Skin of body (tissue), 1 donor: ENCODE measurements at regions not wholly inside any gene's neighbourhood (a gene's known extent, or its start where the extent isn't known, plus 50 kb on each side); places are given as distances from the start of the nearest gene placed in this dataset.
"Not testable (repeated sequence)": the region's sequence is repeated elsewhere in the genome, so short reads cannot be mapped to it uniquely, and the experiment has no call there.

Experiments used
- DNase-seq: peaks from one replicate; lab custom pipeline; 2025; lab: John Stamatoyannopoulos, UW

GRCh38 chr4:54403700-54404453, 174.8 kb downstream of the PDGFRA start:
- no peak for DNase-seq

- DNase-seq, result not testable (repeated sequence)
Observed at GRCh38 chr4:54409270-54409817, 180.3 kb downstream of the PDGFRA start.

GRCh38 chr4:54414545-54414944, 185.5 kb downstream of the PDGFRA start:
- DNase-seq, result no peak

GRCh38 chr4:54417476-54417875, 188.4 kb downstream of the PDGFRA start:
- no peak for DNase-seq

GRCh38 chr4:54418468-54418867, 189.4 kb downstream of the PDGFRA start:
- no peak for DNase-seq

GRCh38 chr4:54423066-54423465, 194.0 kb downstream of the PDGFRA start:
- no peak for DNase-seq

- no peak for DNase-seq
Observed at GRCh38 chr4:54427826-54428225, 198.7 kb downstream of the PDGFRA start.

GRCh38 chr4:54428940-54429339, 199.8 kb downstream of the PDGFRA start:
- no peak for DNase-seq

- no peak for DNase-seq
Observed at GRCh38 chr4:54433686-54434085, 204.6 kb downstream of the PDGFRA start.

- no peak for DNase-seq
Observed at GRCh38 chr4:54439831-54440243, 210.7 kb downstream of the PDGFRA start.

GRCh38 chr4:54440394-54441136, 211.5 kb downstream of the PDGFRA start:
- no peak for DNase-seq

GRCh38 chr4:54445866-54446265, 211.9 kb upstream of the KIT start:
- DNase-seq, result peak; percentile 57

- DNase-seq, result peak; percentile 47
Observed at GRCh38 chr4:54446581-54446980, 211.2 kb upstream of the KIT start.

- DNase-seq, result no peak
Observed at GRCh38 chr4:54447304-54447703, 210.5 kb upstream of the KIT start.

GRCh38 chr4:54449999-54450398, 207.8 kb upstream of the KIT start:
- DNase-seq, result no peak

GRCh38 chr4:54466960-54467359, 190.8 kb upstream of the KIT start:
- DNase-seq, result not testable (repeated sequence)

- no peak for DNase-seq
Observed at GRCh38 chr4:54473077-54473545, 184.6 kb upstream of the KIT start.

GRCh38 chr4:54473798-54474197, 184.0 kb upstream of the KIT start:
- no peak for DNase-seq

GRCh38 chr4:54475546-54475945, 182.2 kb upstream of the KIT start:
- no peak for DNase-seq

- no peak for DNase-seq
Observed at GRCh38 chr4:54482529-54483200, 175.1 kb upstream of the KIT start.

GRCh38 chr4:54484383-54484782, 173.4 kb upstream of the KIT start:
- DNase-seq, result no peak

- DNase-seq, result no peak
Observed at GRCh38 chr4:54487491-54487890, 170.3 kb upstream of the KIT start.
